ENCODE measurements at regions not wholly inside any gene's neighbourhood (a gene's known extent, or its start where the extent isn't known, plus 50 kb on each side); places are given as distances from the start of the nearest gene placed in this dataset.

- H2AFZ ChIP-seq (ENCODE audit: low read length) = no peak overlapping the region
- H3F3A ChIP-seq (ENCODE audit: insufficient read depth, low read length) = no peaks in the 10 kb centered on the region
- no peak for TF ChIP-seq CTCF (IDR thresholded peaks at IDR 0.05; ENCODE audit: low read length)
- TF ChIP-seq EZH2phosphoT487 (IDR thresholded peaks at IDR 0.05; ENCODE audit: low read length) = no peak
- TF ChIP-seq EZH2 (optimal IDR thresholded peaks at IDR 0.05; ENCODE audit: low read depth, low read length) = no peak
- H3K4me3 ChIP-seq (ENCODE audit: low read length) = no peak overlapping the region
- no peaks in the 10 kb centered on the region for H3K36me3 ChIP-seq (replicated peaks; ENCODE audit: insufficient read depth, low read length)
- no peak for DNase-seq
- H4K20me1 ChIP-seq (ENCODE audit: insufficient read depth, low read length) = no peaks in the 10 kb centered on the region
- no peaks in the 10 kb centered on the region for H3K4me1 ChIP-seq (ENCODE audit: low read length)
- no peaks in the 10 kb centered on the region for H3K27me3 ChIP-seq (replicated peaks; ENCODE audit: insufficient read depth, low read length)
- no peak overlapping the region for H3K27ac ChIP-seq (ENCODE audit: low read length)
- H3K9ac ChIP-seq (ENCODE audit: low read length) = no peak overlapping the region
- H3K79me2 ChIP-seq (ENCODE audit: low read length) = no peaks in the 10 kb centered on the region
- H3K9me2 ChIP-seq (replicated peaks; ENCODE audit: insufficient read depth, low read length) = no peaks in the 10 kb centered on the region
- H3K4me2 ChIP-seq (ENCODE audit: low read depth, low read length) = no peak overlapping the region
- no peaks in the 10 kb centered on the region for H3K9me3 ChIP-seq (replicated peaks; ENCODE audit: insufficient read depth, low read length)
Observed at GRCh38 chr6:150791717-150792116, 73.8 kb upstream of the MTHFD1L start.

GRCh38 chr6:150797949-150798348 lies 67.6 kb upstream of the MTHFD1L start:
- H3K27me3 ChIP-seq (replicated peaks; ENCODE audit: insufficient read depth, low read length) = no peaks in the 10 kb centered on the region
- no peaks in the 10 kb centered on the region for H4K20me1 ChIP-seq (ENCODE audit: insufficient read depth, low read length)
- H3K9ac ChIP-seq (ENCODE audit: low read length) = no peak overlapping the region
- H3K4me2 ChIP-seq (ENCODE audit: low read depth, low read length) = no peak overlapping the region
- no peak for DNase-seq
- no peaks in the 10 kb centered on the region for H3K4me1 ChIP-seq (ENCODE audit: low read length)
- no peak overlapping the region for H2AFZ ChIP-seq (ENCODE audit: low read length)
- no peak overlapping the region for H3K4me3 ChIP-seq (ENCODE audit: low read length)
- no peaks in the 10 kb centered on the region for H3F3A ChIP-seq (ENCODE audit: insufficient read depth, low read length)
- H3K9me3 ChIP-seq (replicated peaks; ENCODE audit: insufficient read depth, low read length) = no peaks in the 10 kb centered on the region
- TF ChIP-seq CTCF (IDR thresholded peaks at IDR 0.05; ENCODE audit: low read length) = no peak
- no peak for TF ChIP-seq EZH2 (optimal IDR thresholded peaks at IDR 0.05; ENCODE audit: low read depth, low read length)
- no peak for TF ChIP-seq EZH2phosphoT487 (IDR thresholded peaks at IDR 0.05; ENCODE audit: low read length)
- no peaks in the 10 kb centered on the region for H3K36me3 ChIP-seq (replicated peaks; ENCODE audit: insufficient read depth, low read length)
- H3K79me2 ChIP-seq (ENCODE audit: low read length) = no peaks in the 10 kb centered on the region
- H3K9me2 ChIP-seq (replicated peaks; ENCODE audit: insufficient read depth, low read length) = no peaks in the 10 kb centered on the region
- H3K27ac ChIP-seq (ENCODE audit: low read length) = no peak overlapping the region

DNA sequence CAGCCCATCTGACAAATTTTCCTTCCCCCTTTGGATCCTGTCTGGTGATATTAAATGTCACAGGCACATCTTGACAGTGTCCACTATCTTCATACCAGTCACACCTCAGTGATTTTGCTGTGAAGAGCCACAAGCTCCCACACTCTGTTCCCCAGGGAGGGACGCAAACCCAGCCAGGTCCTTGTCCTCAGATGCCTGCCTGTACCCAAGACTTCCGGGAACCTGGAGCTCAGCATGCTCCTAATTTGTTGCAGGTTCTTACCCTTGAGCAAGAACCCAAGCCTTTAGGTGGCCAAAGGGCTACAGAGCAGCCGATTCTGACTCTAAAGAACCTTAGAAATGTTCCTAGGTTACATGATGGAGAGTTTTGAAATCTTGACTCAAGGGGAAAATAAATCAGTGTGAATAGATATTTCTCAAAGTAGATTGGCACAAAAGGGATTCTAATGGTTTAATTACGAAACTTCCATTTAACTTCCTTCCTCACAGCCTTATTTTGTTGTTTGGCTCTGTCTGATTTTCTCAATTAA lies 66.2 kb upstream of the MTHFD1L start:
- H3K4me3 ChIP-seq (ENCODE audit: low read length) = no peak overlapping the region
- no peak overlapping the region for H3K9ac ChIP-seq (ENCODE audit: low read length)
- no peaks in the 10 kb centered on the region for H3K4me1 ChIP-seq (ENCODE audit: low read length)
- no peaks in the 10 kb centered on the region for H3K36me3 ChIP-seq (replicated peaks; ENCODE audit: insufficient read depth, low read length)
- no peak overlapping the region for H2AFZ ChIP-seq (ENCODE audit: low read length)
- H3K4me2 ChIP-seq (ENCODE audit: low read depth, low read length) = no peak overlapping the region
- H3K9me2 ChIP-seq (replicated peaks; ENCODE audit: insufficient read depth, low read length) = no peaks in the 10 kb centered on the region
- H3K27me3 ChIP-seq (replicated peaks; ENCODE audit: insufficient read depth, low read length) = no peaks in the 10 kb centered on the region
- no peaks in the 10 kb centered on the region for H3F3A ChIP-seq (ENCODE audit: insufficient read depth, low read length)
- no peaks in the 10 kb centered on the region for H3K79me2 ChIP-seq (ENCODE audit: low read length)
- no peak for DNase-seq
- H3K9me3 ChIP-seq (replicated peaks; ENCODE audit: insufficient read depth, low read length) = no peaks in the 10 kb centered on the region
- H3K27ac ChIP-seq (ENCODE audit: low read length) = no peak overlapping the region
- H4K20me1 ChIP-seq (ENCODE audit: insufficient read depth, low read length) = no peaks in the 10 kb centered on the region
- no peak for TF ChIP-seq CTCF (IDR thresholded peaks at IDR 0.05; ENCODE audit: low read length)
- no peak for TF ChIP-seq EZH2 (optimal IDR thresholded peaks at IDR 0.05; ENCODE audit: low read depth, low read length)
- no peak for TF ChIP-seq EZH2phosphoT487 (IDR thresholded peaks at IDR 0.05; ENCODE audit: low read length)
